ENCODE measurements at regions not wholly inside any gene's neighbourhood (a gene's known extent, or its start where the extent isn't known, plus 50 kb on each side); places are given as distances from the start of the nearest gene placed in this dataset.

GRCh38 chr5:5939759-5940370 is 438.5 kb downstream of the MED10 start:
- Mint-ChIP-seq H3K4me1 (ENCODE audit: low read depth, unreplicated experiment) (no peaks in the 10 kb centered on the region), H3K4me3 (ENCODE audit: low read depth, unreplicated experiment) (no peak overlapping the region), H3K27ac (ENCODE audit: unreplicated experiment) (no peak overlapping the region), H3K27me3 (ENCODE audit: unreplicated experiment) (no peaks in the 10 kb centered on the region), H3K9me3 (ENCODE audit: low read depth, unreplicated experiment) (peaks cover 9% of the 10 kb centered on the region), H3K36me3 (ENCODE audit: insufficient read depth, unreplicated experiment) (no peaks in the 10 kb centered on the region)
- CTCF ChIA-PET = no interaction called here
- intact Hi-C loops (cut with micrococcal nuclease; ENCODE audit: unreplicated experiment) = no loop called here
- no peak for DNase-seq
- TF ChIP-seq, protein P1, sequence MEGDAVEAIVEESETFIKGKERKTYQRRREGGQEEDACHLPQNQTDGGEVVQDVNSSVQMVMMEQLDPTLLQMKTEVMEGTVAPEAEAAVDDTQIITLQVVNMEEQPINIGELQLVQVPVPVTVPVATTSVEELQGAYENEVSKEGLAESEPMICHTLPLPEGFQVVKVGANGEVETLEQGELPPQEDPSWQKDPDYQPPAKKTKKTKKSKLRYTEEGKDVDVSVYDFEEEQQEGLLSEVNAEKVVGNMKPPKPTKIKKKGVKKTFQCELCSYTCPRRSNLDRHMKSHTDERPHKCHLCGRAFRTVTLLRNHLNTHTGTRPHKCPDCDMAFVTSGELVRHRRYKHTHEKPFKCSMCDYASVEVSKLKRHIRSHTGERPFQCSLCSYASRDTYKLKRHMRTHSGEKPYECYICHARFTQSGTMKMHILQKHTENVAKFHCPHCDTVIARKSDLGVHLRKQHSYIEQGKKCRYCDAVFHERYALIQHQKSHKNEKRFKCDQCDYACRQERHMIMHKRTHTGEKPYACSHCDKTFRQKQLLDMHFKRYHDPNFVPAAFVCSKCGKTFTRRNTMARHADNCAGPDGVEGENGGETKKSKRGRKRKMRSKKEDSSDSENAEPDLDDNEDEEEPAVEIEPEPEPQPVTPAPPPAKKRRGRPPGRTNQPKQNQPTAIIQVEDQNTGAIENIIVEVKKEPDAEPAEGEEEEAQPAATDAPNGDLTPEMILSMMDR (IDR thresholded peaks at IDR 0.05; ENCODE audit: unreplicated experiment) = no peak
- BruUV-seq (replicated peaks) = no TSS peak

DNA sequence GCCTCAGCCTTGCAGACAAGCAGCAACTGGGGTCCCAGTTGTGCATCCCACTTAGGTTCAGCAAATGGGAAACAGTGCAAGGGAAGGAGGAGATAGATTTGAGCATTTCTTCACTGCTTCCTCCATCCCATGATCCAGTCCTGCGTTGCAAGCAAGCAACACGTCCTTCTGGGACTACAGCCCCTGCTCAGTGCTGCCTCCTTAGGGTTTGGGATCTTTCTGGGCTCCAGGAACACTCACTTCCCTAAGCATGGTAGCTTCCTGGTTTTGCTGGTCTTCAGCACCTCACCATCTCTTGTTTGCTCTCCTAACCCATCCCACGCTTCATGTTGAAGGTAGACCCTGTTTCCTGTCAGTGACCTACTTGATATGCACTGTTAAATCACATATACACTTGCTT is 444.7 kb downstream of the MED10 start:
- no TSS peak for BruUV-seq (replicated peaks)
- CTCF ChIA-PET = no interaction called here

GRCh38 chr5:5932824-5933223 is 445.5 kb downstream of the MED10 start:
- Mint-ChIP-seq H3K27me3 (ENCODE audit: unreplicated experiment) (no peaks in the 10 kb centered on the region), H3K4me3 (ENCODE audit: low read depth, unreplicated experiment) (no peak overlapping the region), H3K9me3 (ENCODE audit: low read depth, unreplicated experiment) (peaks cover 12% of the 10 kb centered on the region), H3K4me1 (ENCODE audit: low read depth, unreplicated experiment) (no peaks in the 10 kb centered on the region), H3K36me3 (ENCODE audit: insufficient read depth, unreplicated experiment) (no peaks in the 10 kb centered on the region), H3K27ac (ENCODE audit: unreplicated experiment) (no peak overlapping the region)
- intact Hi-C loops (cut with micrococcal nuclease; ENCODE audit: unreplicated experiment) = no loop called here
- CTCF ChIA-PET = no interaction called here
- TF ChIP-seq, protein P1 (IDR thresholded peaks at IDR 0.05; ENCODE audit: unreplicated experiment) = no peak
- DNase-seq = no peak
- no TSS peak for BruUV-seq (replicated peaks)

More for the DNA sequence above, 444.7 kb downstream of the MED10 start:
- TF ChIP-seq, protein P1 (IDR thresholded peaks at IDR 0.05; ENCODE audit: unreplicated experiment) = no peak
- no peak for DNase-seq
- Mint-ChIP-seq H3K4me3 (ENCODE audit: low read depth, unreplicated experiment) (no peak overlapping the region), H3K4me1 (ENCODE audit: low read depth, unreplicated experiment) (no peaks in the 10 kb centered on the region), H3K9me3 (ENCODE audit: low read depth, unreplicated experiment) (peaks cover 15% of the 10 kb centered on the region), H3K27me3 (ENCODE audit: unreplicated experiment) (no peaks in the 10 kb centered on the region), H3K36me3 (ENCODE audit: insufficient read depth, unreplicated experiment) (no peaks in the 10 kb centered on the region), H3K27ac (ENCODE audit: unreplicated experiment) (no peak overlapping the region)
- intact Hi-C loops (cut with micrococcal nuclease; ENCODE audit: unreplicated experiment) = no loop called here

DNA sequence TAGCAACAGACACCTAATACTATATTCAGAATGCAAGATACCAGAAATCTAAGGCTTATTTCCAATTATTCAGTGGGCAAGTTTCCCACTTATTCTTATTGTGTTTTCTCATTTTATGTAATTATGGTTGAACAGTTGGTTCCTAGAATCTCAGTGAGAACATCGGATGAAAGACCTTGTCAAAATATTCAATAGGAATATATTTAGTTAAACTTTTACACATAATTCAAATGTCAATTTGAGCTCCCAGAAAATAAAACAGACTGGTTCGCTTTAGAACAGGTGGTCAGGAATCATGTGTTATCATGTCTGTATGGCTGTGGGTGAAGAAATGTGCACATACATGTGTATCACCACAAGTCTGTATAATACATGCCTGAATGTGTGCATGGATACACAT is 447.8 kb downstream of the MED10 start:
- H3K36me3 Mint-ChIP-seq (ENCODE audit: insufficient read depth, unreplicated experiment) = no peaks in the 10 kb centered on the region
- H3K4me1 Mint-ChIP-seq (ENCODE audit: low read depth, unreplicated experiment) = no peaks in the 10 kb centered on the region
- DNase-seq = no peak
- no peak overlapping the region for H3K27ac Mint-ChIP-seq (ENCODE audit: unreplicated experiment)
- peaks cover 8% of the 10 kb centered on the region for H3K9me3 Mint-ChIP-seq (ENCODE audit: low read depth, unreplicated experiment)
- CTCF ChIA-PET = no interaction called here
- no peak overlapping the region for H3K4me3 Mint-ChIP-seq (ENCODE audit: low read depth, unreplicated experiment)
- BruUV-seq (replicated peaks) = no TSS peak
- no peaks in the 10 kb centered on the region for H3K27me3 Mint-ChIP-seq (ENCODE audit: unreplicated experiment)
- TF ChIP-seq, protein P1 (IDR thresholded peaks at IDR 0.05; ENCODE audit: unreplicated experiment) = no peak
- intact Hi-C loops (cut with micrococcal nuclease; ENCODE audit: unreplicated experiment) = no loop called here

Measured in Calu3 (cell line).